Trophoblast cell (in vitro differentiated cells and primary cell): ENCODE measurements at regions not wholly inside any gene's neighbourhood (a gene's known extent, or its start where the extent isn't known, plus 50 kb on each side); places are given as distances from the start of the nearest gene placed in this dataset.
A peak's percentile ranks its signal among the peaks of the same experiment; 100 is the strongest.
"Not testable (repeated sequence)": the region's sequence is repeated elsewhere in the genome, so short reads cannot be mapped to it uniquely, and the experiment has no call there.

Experiments used
- DNase-seq, 2 donors: peaks; one replicate each; pipeline ENCODE4 v3.0.0-alpha.2; 2016
- H2AFZ ChIP-seq: 2 replicates; pipeline ENCODE4 v1.6.1; 2013; ENCODE audit warnings: low read length, moderate library complexity, mild to moderate bottlenecking; ENCODE audit not compliant: insufficient read depth, poor library complexity
- H2AK5ac ChIP-seq: 2 replicates; pipeline ENCODE4 v1.6.1; 2013; ENCODE audit warnings: mild to moderate bottlenecking, low read length
- H2BK120ac ChIP-seq: 2 replicates; pipeline ENCODE4 v1.6.1; 2013; ENCODE audit warnings: low read length, mild to moderate bottlenecking, moderate library complexity; ENCODE audit not compliant: insufficient read depth, poor library complexity
- H2BK12ac ChIP-seq: 2 replicates; pipeline ENCODE4 v1.6.1; 2013; ENCODE audit warnings: mild to moderate bottlenecking, low read length, moderate library complexity
- H2BK5ac ChIP-seq: 2 replicates; pipeline ENCODE4 v1.6.1; 2013; ENCODE audit warnings: low read length, low read depth, moderate library complexity, mild to moderate bottlenecking; ENCODE audit not compliant: poor library complexity
- H3K14ac ChIP-seq: 2 replicates; pipeline ENCODE4 v1.6.1; 2013; ENCODE audit warnings: mild to moderate bottlenecking, low read length
- H3K18ac ChIP-seq: 2 replicates; pipeline ENCODE4 v1.6.1; 2013; ENCODE audit warnings: mild to moderate bottlenecking, low read length
- H3K23ac ChIP-seq: 2 replicates; pipeline ENCODE4 v1.6.1; 2013; ENCODE audit warnings: low read length
- H3K27ac ChIP-seq: 2 replicates; pipeline ENCODE4 v1.5.1; 2013; ENCODE audit warnings: low read depth, mild to moderate bottlenecking, inconsistent platforms, low read length, moderate library complexity
- H3K27me3 ChIP-seq: 2 replicates; pipeline ENCODE4 v1.6.1; 2013; ENCODE audit warnings: inconsistent platforms, mild to moderate bottlenecking, low read length, moderate library complexity; ENCODE audit not compliant: insufficient read depth
- H3K36me3 ChIP-seq, 2 experiments: 1 replicate in 1 of 2; 2 replicates in 1 of 2; pipeline ENCODE4 v1.6.1; 2013; ENCODE audit warnings: low read length in 2 of 2, mild to moderate bottlenecking in 2 of 2, moderate library complexity in 1 of 2; ENCODE audit not compliant: insufficient read depth in 2 of 2, control insufficient read depth in 1 of 2
- H3K4ac ChIP-seq: 2 replicates; pipeline ENCODE4 v1.6.1; 2013; ENCODE audit warnings: low read depth, mild to moderate bottlenecking, low read length, moderate library complexity
- H3K4me1 ChIP-seq, 2 experiments: 1 replicate in 1 of 2; 2 replicates in 1 of 2; pipeline ENCODE4 v1.6.1; 2013; ENCODE audit warnings: low read length in 2 of 2, mild to moderate bottlenecking in 2 of 2, moderate library complexity in 1 of 2; ENCODE audit not compliant: insufficient read depth in 2 of 2, control insufficient read depth in 1 of 2
- H3K4me2 ChIP-seq: 2 replicates; pipeline ENCODE4 v1.6.1; 2013; ENCODE audit warnings: inconsistent platforms, mild to moderate bottlenecking, low read length, moderate library complexity
- H3K4me3 ChIP-seq: 2 replicates; pipeline ENCODE4 v1.5.1; 2013; ENCODE audit warnings: mild to moderate bottlenecking, low read depth, low read length, inconsistent platforms
- H3K79me1 ChIP-seq: one replicate; pipeline ENCODE4 v1.6.1; 2013; ENCODE audit warnings: low read length
- H3K79me2 ChIP-seq: 2 replicates; pipeline ENCODE4 v1.6.1; 2013; ENCODE audit warnings: low read length, mild to moderate bottlenecking; ENCODE audit not compliant: control insufficient read depth, insufficient read depth, poor library complexity
- H3K9ac ChIP-seq: 2 replicates; pipeline ENCODE4 v1.6.1; 2013; ENCODE audit warnings: mild to moderate bottlenecking, low read length
- H3K9me3 ChIP-seq: 2 replicates; pipeline ENCODE4 v1.6.1; 2013; ENCODE audit warnings: low read depth, mild to moderate bottlenecking, control low read depth, inconsistent platforms, low read length; ENCODE audit not compliant: insufficient read depth
- H4K12ac ChIP-seq: 2 replicates; pipeline ENCODE4 v1.6.1; 2013; ENCODE audit warnings: low read depth, mild to moderate bottlenecking, low read length, moderate library complexity
- H4K8ac ChIP-seq: 2 replicates; pipeline ENCODE4 v1.6.1; 2013; ENCODE audit warnings: low read depth, mild to moderate bottlenecking, low read length, moderate library complexity
- H4K91ac ChIP-seq: one replicate; pipeline ENCODE4 v1.6.1; 2013; ENCODE audit warnings: low read depth, mild to moderate bottlenecking, low read length, moderate library complexity
- WGBS: extraction: QIAGEN DNeasy Blood & Tissue Kit; methylation state at CpG from one replicate; pipeline ENCODE4 v1.1.7; 2013; ENCODE audit warnings: missing lambda C conversion rate; ENCODE audit not compliant: insufficient read length, insufficient coverage; ENCODE audit errors: extremely low coverage; 5-methylcytosine and 5-hydroxymethylcytosine counted together

DNA sequence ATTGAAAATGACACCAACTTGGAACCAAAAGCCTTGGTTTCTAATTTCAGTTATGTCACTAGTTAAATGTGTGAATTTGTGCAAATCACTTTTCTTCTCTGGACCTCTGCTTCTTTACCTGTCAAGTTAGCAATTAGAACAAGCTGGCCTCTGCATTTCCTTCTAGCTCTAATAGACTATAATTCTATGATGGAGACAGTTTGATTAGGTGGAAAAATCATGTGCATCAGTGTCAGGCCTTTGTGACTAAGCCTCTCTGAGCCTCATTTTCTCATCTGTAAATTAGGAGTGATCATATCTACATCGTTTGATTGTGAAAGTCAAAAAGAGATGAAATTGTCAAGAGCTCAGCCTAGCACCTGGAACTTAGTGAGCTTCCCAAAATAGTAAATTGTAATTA is 712.9 kb downstream of the MECOM start:
- WGBS: no CpG with 5 or more reads among the region's 1 CpG
- H3K4me1 ChIP-seq: no peaks in the 10 kb centered on the region

DNA sequence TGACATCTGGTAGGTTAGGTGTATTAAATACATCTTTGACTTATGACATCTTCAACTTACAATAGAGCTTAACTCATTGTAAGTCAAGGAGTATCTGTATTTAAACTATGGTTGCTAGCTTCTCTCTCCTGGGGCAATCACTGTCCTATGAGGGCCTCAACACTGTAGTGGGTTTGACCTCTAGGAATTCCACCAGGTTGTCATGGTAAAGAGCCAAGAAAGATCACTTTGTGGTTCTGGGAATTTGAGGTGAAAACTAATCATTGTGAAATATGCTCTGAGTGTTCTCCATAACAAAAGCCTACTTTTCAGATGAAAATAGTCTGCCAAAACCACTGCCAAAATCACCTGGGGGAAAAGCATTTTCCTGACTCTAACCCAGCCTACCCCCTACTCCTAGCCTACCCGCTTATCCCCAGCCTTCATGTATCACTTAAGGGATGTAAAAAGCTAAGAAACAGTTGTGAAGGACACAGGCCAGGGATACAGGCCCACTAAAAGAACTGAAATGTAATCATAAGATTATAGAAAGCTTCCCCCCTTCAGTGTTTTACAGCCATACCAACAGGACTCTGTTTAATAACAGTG is 723.8 kb downstream of the MECOM start:
- no peak overlapping the region for H2BK5ac ChIP-seq
- no peaks in the 10 kb centered on the region for H3K4me1 ChIP-seq
- no peak overlapping the region for H3K18ac ChIP-seq
- H3K4me3 ChIP-seq: no peak overlapping the region
- DNase-seq: no peak
- no CpG with 5 or more reads among the region's 1 CpG for WGBS
- H2BK120ac ChIP-seq: no peak overlapping the region
- H3K23ac ChIP-seq: no peak overlapping the region
- H3K27me3 ChIP-seq: no peaks in the 10 kb centered on the region
- no peak overlapping the region for H2AFZ ChIP-seq
- no peak overlapping the region for H3K27ac ChIP-seq
- no peak overlapping the region for H4K12ac ChIP-seq
- no peak overlapping the region for H3K9ac ChIP-seq
- H2BK12ac ChIP-seq: no peak overlapping the region
- H3K14ac ChIP-seq: no peak overlapping the region
- no peak overlapping the region for H3K4ac ChIP-seq
- H4K91ac ChIP-seq: no peak overlapping the region
- H4K8ac ChIP-seq: no peak overlapping the region
- H3K9me3 ChIP-seq: no peaks in the 10 kb centered on the region
- H3K79me2 ChIP-seq: no peaks in the 10 kb centered on the region
- no peak overlapping the region for H2AK5ac ChIP-seq
- H3K79me1 ChIP-seq: no peaks in the 10 kb centered on the region
- H3K4me2 ChIP-seq: no peak overlapping the region
- H3K36me3 ChIP-seq: no peaks in the 10 kb centered on the region

More for the DNA sequence above, 712.9 kb downstream of the MECOM start:
- Histone ChIP-seq H3K27me3 (no peaks in the 10 kb centered on the region), H2BK5ac (no peak overlapping the region), H3K27ac (no peak overlapping the region), H3K79me1 (no peaks in the 10 kb centered on the region), H4K8ac (no peak overlapping the region), H3K23ac (no peak overlapping the region), H2AK5ac (no peak overlapping the region), H3K36me3 (no peaks in the 10 kb centered on the region), H3K4me2 (no peak overlapping the region), H2BK120ac (no peak overlapping the region), H3K4me3 (no peak overlapping the region), H2BK12ac (no peak overlapping the region), H3K9me3 (no peaks in the 10 kb centered on the region), H3K4ac (no peak overlapping the region), H4K91ac (no peak overlapping the region), H3K9ac (no peak overlapping the region), H2AFZ (no peak overlapping the region), H3K14ac (no peak overlapping the region), H3K79me2 (no peaks in the 10 kb centered on the region), H4K12ac (no peak overlapping the region), H3K18ac (no peak overlapping the region)
- no peak for DNase-seq

DNA sequence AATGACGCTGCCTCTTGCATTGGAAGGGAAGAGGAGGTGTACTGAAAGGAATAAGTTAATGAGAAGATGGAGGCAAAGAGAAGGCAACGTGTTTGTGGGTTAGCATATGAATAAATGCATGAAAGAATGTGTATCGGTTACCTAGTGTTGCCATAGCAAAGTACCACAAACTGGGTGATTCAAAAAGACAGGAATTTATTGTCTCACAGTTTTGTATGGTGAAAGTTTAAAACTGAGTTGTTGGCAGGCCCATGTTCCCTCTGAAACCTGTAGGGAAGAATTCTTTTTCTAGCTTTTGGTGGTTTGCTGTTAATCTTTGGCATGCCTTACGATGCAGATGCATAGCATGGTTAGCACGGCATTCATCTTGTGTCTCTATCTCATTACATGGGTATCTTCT is 729.9 kb downstream of the MECOM start:
- Histone ChIP-seq H3K9me3 (no peaks in the 10 kb centered on the region), H3K4me1 (peaks cover 0 to 2% of the 10 kb centered on the region in 2 experiments), H3K4ac (no peak overlapping the region), H2BK120ac (no peak overlapping the region), H4K8ac (no peak overlapping the region), H3K36me3 (no peaks in the 10 kb centered on the region), H2BK5ac (no peak overlapping the region), H2AK5ac (no peak overlapping the region), H3K79me2 (no peaks in the 10 kb centered on the region), H3K4me2 (no peak overlapping the region), H3K79me1 (no peaks in the 10 kb centered on the region), H4K91ac (no peak overlapping the region), H3K23ac (no peak overlapping the region), H3K9ac (no peak overlapping the region), H3K27me3 (no peaks in the 10 kb centered on the region), H3K27ac (no peak overlapping the region), H3K18ac (no peak overlapping the region), H2AFZ (no peak overlapping the region), H2BK12ac (no peak overlapping the region), H4K12ac (no peak overlapping the region), H3K14ac (no peak overlapping the region), H3K4me3 (no peak overlapping the region)
- DNase-seq: peak; percentile 31 to 57
- no CpG with 5 or more reads among the region's 5 CpGs for WGBS

DNA sequence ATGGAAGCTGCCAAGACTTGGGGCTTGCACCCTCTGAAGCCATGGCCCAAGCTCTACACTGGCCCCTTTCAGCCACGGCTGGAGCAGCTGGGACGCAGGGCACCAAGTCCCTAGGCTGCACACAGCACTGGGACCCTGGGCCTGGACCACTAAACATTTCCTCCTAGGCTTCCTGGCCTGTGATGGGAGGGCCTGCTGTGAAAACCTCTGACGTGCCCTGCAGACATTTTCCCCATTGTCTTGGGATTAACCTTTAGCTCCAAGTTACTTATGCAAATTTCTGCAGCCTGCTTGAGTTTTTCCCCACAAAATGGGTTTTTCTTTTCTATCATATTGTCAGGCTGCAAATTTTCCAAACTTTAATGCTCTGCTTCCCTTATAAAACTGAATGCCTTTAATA is 733.5 kb downstream of the MECOM start:
- not testable (repeated sequence) for H3K27ac ChIP-seq, H4K12ac ChIP-seq, H3K4me2 ChIP-seq, H2AK5ac ChIP-seq, H2BK5ac ChIP-seq, H3K9ac ChIP-seq, H2BK120ac ChIP-seq, H2BK12ac ChIP-seq, H3K18ac ChIP-seq, H4K8ac ChIP-seq, H3K4ac ChIP-seq, H3K4me3 ChIP-seq, H3K14ac ChIP-seq, H3K79me2 ChIP-seq, DNase-seq, H3K9me3 ChIP-seq, H3K23ac ChIP-seq, H2AFZ ChIP-seq, H3K36me3 ChIP-seq, H3K79me1 ChIP-seq, H3K4me1 ChIP-seq, H4K91ac ChIP-seq, H3K27me3 ChIP-seq
- WGBS: no CpG with 5 or more reads among the region's 3 CpGs
